Pancreas (tissue), 10 donors: ENCODE measurements at regions not wholly inside any gene's neighbourhood (a gene's known extent, or its start where the extent isn't known, plus 50 kb on each side); places are given as distances from the start of the nearest gene placed in this dataset.
A peak's percentile ranks its signal among the peaks of the same experiment; 100 is the strongest.

Source experiments
- ATAC-seq, 4 donors: fragments of 200-7000 bp; cut with Tn5 transposase; one replicate each; pipeline versions ENCODE4 v1.8.0 to v1.9.1; 2020; ENCODE audit warnings: mild to moderate bottlenecking in 4 of 4, moderate library complexity in 4 of 4
- DNase-seq, 6 donors: peaks; one replicate each; pipeline ENCODE4 v3.0.0-alpha.2; 2020
- FAIRE-seq: peaks from 2 replicates; lab custom pipeline; 2012; peaks lifted over from hg19 to GRCh38; lab: Jason Lieb, UNC
- H3K27ac ChIP-seq, 4 donors: fragments of 200-600 bp; sonication (generic); 1 replicate in 3 of 4; 2 replicates in 1 of 4; pipeline versions ENCODE4 v1.5.0 to v1.8.0; 2020
- H3K27me3 ChIP-seq, 4 donors: fragments of 200-600 bp; one replicate each; pipeline ENCODE4 v1.8.0; 2021
- H3K36me3 ChIP-seq, 3 donors: fragments of 200-600 bp; sonication (generic) in 1 of 3; one replicate each; pipeline versions ENCODE4 v1.5.0 to v1.8.0; 2020 to 2021
- H3K4me1 ChIP-seq, 3 donors: fragments of 200-600 bp; one replicate each; pipeline ENCODE4 v1.8.0; 2021
- H3K4me3 ChIP-seq, 4 donors: fragments of 200-600 bp; sonication (generic) in 2 of 4; one replicate each; pipeline versions ENCODE4 v1.5.0 to v1.8.0; 2020 to 2021
- H3K9me3 ChIP-seq, 4 donors: fragments of 200-600 bp; one replicate each; pipeline ENCODE4 v1.8.0; 2021
- CTCF ChIP-seq, 4 donors: fragments of 200-600 bp; sonication (generic) in 3 of 4; IDR thresholded peaks; one replicate each; pipeline versions ENCODE4 v1.5.0 to v1.8.0; 2021; ENCODE audit warnings: antibody characterized with exemption in 4 of 4
- WGBS, 2 donors: extraction: QIAGEN DNeasy Blood & Tissue Kit; methylation state at CpG; one replicate each; pipeline ENCODE4 v1.1.7; 2013; 5-methylcytosine and 5-hydroxymethylcytosine counted together
- intact Hi-C, 3 donors: fragments of 100-400 bp; cut with DNase I; formaldehyde crosslinking; loops; one replicate each; pipeline versions ENCODE4 v1.11.1 to v1.14.2; 2022
- donor health status: healthy with polysubstance abuse.
- donor health status: DM: no; HTN: no; CAD: no; lungs with moderate emphysema.
- donor health status: DM: no; HTN: no; CAD: no.
- donor health status: control.
- donor health status: control.
- donor health status: Bipolar disorder and iron deficiency.
- donor health status: DM: yes; HTN: yes; CAD: no.
- donor health status: DM: no; HTN: no; CAD: no.
- donor health status: DM: no; HTN: no; CAD: no.
- donor health status: DM: yes; HTN: yes; CAD: no.

- Histone ChIP-seq H3K9me3 (no peaks in the 10 kb centered on the region), H3K27me3 (no peaks in the 10 kb centered on the region), H3K4me3 (no peak overlapping the region), H3K4me1 (no peaks in the 10 kb centered on the region), H3K27ac (no peak overlapping the region), H3K36me3 (no peaks in the 10 kb centered on the region)
- no peak for TF ChIP-seq CTCF (IDR thresholded peaks at IDR 0.05)
- intact Hi-C loops: no loop called here
- WGBS, 2 donors: 57 to 74% methylated on average over 1 of the region's 1 CpG
- DNase-seq (no peak), FAIRE-seq (no peak), ATAC-seq (no peak)
Observed at GRCh38 chr9:90741036-90741435, 60.6 kb upstream of the SYK start.

- Histone ChIP-seq H3K9me3 (no peaks in the 10 kb centered on the region), H3K4me3 (no peak overlapping the region), H3K27me3 (no peaks in the 10 kb centered on the region), H3K4me1 (no peaks in the 10 kb centered on the region), H3K36me3 (no peaks in the 10 kb centered on the region), H3K27ac (no peak overlapping the region)
- intact Hi-C loops: no loop called here
- ATAC-seq (no peak), FAIRE-seq (no peak), DNase-seq (no peak)
- WGBS, 2 donors: 83 to 92% methylated on average over 1 of the region's 1 CpG
- TF ChIP-seq CTCF (IDR thresholded peaks at IDR 0.05): no peak
Observed at GRCh38 chr9:90737742-90738141, 63.9 kb upstream of the SYK start.

- Histone ChIP-seq H3K4me1 (no peaks in the 10 kb centered on the region), H3K27ac (no peak overlapping the region), H3K4me3 (no peak overlapping the region), H3K27me3 (no peaks in the 10 kb centered on the region), H3K36me3 (no peaks in the 10 kb centered on the region), H3K9me3 (no peaks in the 10 kb centered on the region)
- WGBS, 2 donors: 40 to 42% methylated on average over 1 of the region's 1 CpG
- no peak for TF ChIP-seq CTCF (IDR thresholded peaks at IDR 0.05)
- no peak for DNase-seq
- intact Hi-C loops: no loop called here
- ATAC-seq: no peak
- no peak for FAIRE-seq
Observed at GRCh38 chr9:90735952-90736351, 65.7 kb upstream of the SYK start.

GRCh38 chr9:90734631-90735030 is 67.0 kb upstream of the SYK start:
- Histone ChIP-seq H3K9me3 (no peaks in the 10 kb centered on the region), H3K36me3 (no peaks in the 10 kb centered on the region), H3K27me3 (no peaks in the 10 kb centered on the region), H3K27ac (no peak overlapping the region), H3K4me1 (no peaks in the 10 kb centered on the region), H3K4me3 (no peak overlapping the region)
- WGBS, 2 donors: 80% methylated on average over 7 of the region's 7 CpGs
- DNase-seq (no peak), FAIRE-seq (no peak), ATAC-seq (no peak)
- TF ChIP-seq CTCF (IDR thresholded peaks at IDR 0.05): no peak
- intact Hi-C loops: no loop called here

GRCh38 chr9:90729351-90729750 is 72.3 kb upstream of the SYK start:
- Histone ChIP-seq H3K9me3 (no peaks in the 10 kb centered on the region), H3K36me3 (no peaks in the 10 kb centered on the region), H3K27ac (no peak overlapping the region), H3K27me3 (no peaks in the 10 kb centered on the region), H3K4me3 (no peak overlapping the region), H3K4me1 (no peaks in the 10 kb centered on the region)
- intact Hi-C loops: no loop called here
- no peak for FAIRE-seq
- no peak for ATAC-seq
- WGBS, 2 donors: 85 to 90% methylated on average over 16 to 24 of the region's 24 CpGs
- peak in 1 of 6 donors; percentile 52 for DNase-seq
- TF ChIP-seq CTCF (IDR thresholded peaks at IDR 0.05): no peak
